ENCODE measurements at regions not wholly inside any gene's neighbourhood (a gene's known extent, or its start where the extent isn't known, plus 50 kb on each side); places are given as distances from the start of the nearest gene placed in this dataset.

DNA sequence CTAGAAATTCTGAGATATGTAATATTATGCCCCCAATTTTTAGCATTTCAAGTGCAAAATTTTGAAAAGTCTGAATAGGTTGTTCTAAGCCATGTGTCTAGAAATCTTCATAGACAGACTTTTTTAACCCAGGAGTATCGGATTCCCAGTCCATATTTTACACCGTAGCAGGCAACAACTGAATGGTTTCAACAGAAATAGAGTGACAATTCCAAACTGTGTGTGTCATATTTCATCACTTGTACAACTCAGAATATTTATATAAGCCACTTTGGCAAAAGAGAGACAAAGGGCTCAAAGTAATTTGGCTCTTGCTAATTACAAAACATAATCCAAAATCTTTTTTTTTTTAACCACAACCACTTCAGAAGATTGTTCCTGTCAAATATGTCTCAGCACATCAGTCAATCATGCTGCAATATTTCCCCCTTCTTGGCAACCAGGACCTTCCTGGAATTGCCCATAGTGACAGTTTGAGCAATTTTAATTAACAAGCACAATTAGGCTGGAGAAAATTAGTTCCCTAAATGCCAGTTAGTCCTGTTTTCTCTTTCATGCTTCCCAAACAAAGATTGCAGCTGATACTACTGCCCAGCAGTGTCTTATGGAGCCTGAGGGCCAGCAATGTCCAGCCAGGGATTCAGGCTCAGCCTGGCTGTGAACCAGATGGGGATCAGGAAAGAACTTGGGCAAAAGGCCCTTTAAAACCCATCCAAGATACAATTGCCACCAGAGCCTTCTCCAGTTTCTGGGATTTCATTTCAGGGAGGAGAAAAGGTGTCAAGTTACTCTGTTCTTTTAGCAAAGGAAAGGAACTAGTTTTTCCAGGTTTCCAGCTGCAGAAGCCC, 533.3 kb upstream of the GHITM start:
- Mint-ChIP-seq H3K36me3 (no peaks in the 10 kb centered on the region), H3K9me3 (peaks cover 8 to 9% of the 10 kb centered on the region in 2 donors), H3K27ac (no peak overlapping the region)
- DNase-seq (ENCODE audit: low spot score in 2 of 2) (no peak), ATAC-seq (no peak)

GRCh38 chr10:83607959-83608745, 531.2 kb upstream of the GHITM start:
- no peak for DNase-seq (ENCODE audit: low spot score in 2 of 2)
- Mint-ChIP-seq H3K36me3 (no peaks in the 10 kb centered on the region), H3K27ac (no peak overlapping the region), H3K9me3 (peaks cover 6 to 13% of the 10 kb centered on the region in 2 donors)
- no peak for ATAC-seq

GRCh38 chr10:83612050-83612449, 527.3 kb upstream of the GHITM start:
- no peaks in the 10 kb centered on the region for H3K36me3 Mint-ChIP-seq
- no peak overlapping the region for H3K27ac Mint-ChIP-seq
- ATAC-seq (no peak), DNase-seq (ENCODE audit: low spot score in 2 of 2) (no peak)
- peaks cover 0 to 13% of the 10 kb centered on the region in 2 donors for H3K9me3 Mint-ChIP-seq

GRCh38 chr10:83612746-83613145, 526.6 kb upstream of the GHITM start:
- H3K27ac Mint-ChIP-seq: no peak overlapping the region
- ATAC-seq (no peak), DNase-seq (ENCODE audit: low spot score in 2 of 2) (no peak)
- H3K36me3 Mint-ChIP-seq: no peaks in the 10 kb centered on the region
- H3K9me3 Mint-ChIP-seq: peaks cover 0 to 11% of the 10 kb centered on the region in 2 donors

GRCh38 chr10:83617172-83617571, 522.1 kb upstream of the GHITM start:
- Mint-ChIP-seq H3K27ac (no peak overlapping the region), H3K9me3 (peaks cover 5 to 12% of the 10 kb centered on the region in 2 donors), H3K36me3 (no peaks in the 10 kb centered on the region)
- ATAC-seq (no peak), DNase-seq (ENCODE audit: low spot score in 2 of 2) (no peak)

- DNase-seq (ENCODE audit: low spot score in 2 of 2): no peak
- peaks cover 5 to 12% of the 10 kb centered on the region in 2 donors for H3K9me3 Mint-ChIP-seq
- no peaks in the 10 kb centered on the region for H3K36me3 Mint-ChIP-seq
- H3K27ac Mint-ChIP-seq: no peak overlapping the region
- ATAC-seq: no peak
Measured at GRCh38 chr10:83617692-83618545, 521.4 kb upstream of the GHITM start.

- Mint-ChIP-seq H3K36me3 (no peaks in the 10 kb centered on the region), H3K9me3 (peaks cover 13 to 18% of the 10 kb centered on the region in 2 donors), H3K27ac (no peak overlapping the region)
Measured at GRCh38 chr10:83625831-83626360, 513.4 kb upstream of the GHITM start.

GRCh38 chr10:83632701-83633100, 506.6 kb upstream of the GHITM start:
- Mint-ChIP-seq H3K9me3 (peaks cover 20 to 21% of the 10 kb centered on the region in 2 donors), H3K36me3 (no peaks in the 10 kb centered on the region), H3K27ac (no peak overlapping the region)
- ATAC-seq (no peak), DNase-seq (ENCODE audit: low spot score in 2 of 2) (no peak)

More at GRCh38 chr10:83625831-83626360, 513.4 kb upstream of the GHITM start:
- ATAC-seq (no peak), DNase-seq (ENCODE audit: low spot score in 2 of 2) (no peak)

DNA sequence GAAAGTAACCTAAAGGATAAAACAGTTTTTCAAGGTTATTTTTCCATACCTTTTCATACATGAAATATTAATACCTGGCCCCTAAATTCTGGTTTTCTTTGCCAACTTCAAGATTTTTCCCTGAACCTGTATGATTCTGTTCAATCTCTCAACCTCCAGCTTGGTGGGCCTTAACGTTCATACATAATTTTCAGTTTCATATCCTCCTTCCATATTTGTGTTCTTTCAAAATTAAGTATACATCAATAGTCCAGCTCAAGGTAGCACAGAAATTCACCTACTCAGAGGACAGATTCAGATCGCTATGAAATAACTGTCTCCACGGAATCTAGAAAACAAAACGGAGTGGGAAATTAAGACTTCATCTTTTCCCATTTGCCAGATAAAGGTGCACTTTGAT, 505.8 kb upstream of the GHITM start:
- Mint-ChIP-seq H3K36me3 (no peaks in the 10 kb centered on the region), H3K27ac (no peak overlapping the region), H3K9me3 (peaks cover 20 to 21% of the 10 kb centered on the region in 2 donors)
- DNase-seq (ENCODE audit: low spot score in 2 of 2) (no peak), ATAC-seq (no peak)

- Mint-ChIP-seq H3K9me3 (peaks cover 22 to 23% of the 10 kb centered on the region in 2 donors), H3K27ac (no peak overlapping the region), H3K36me3 (no peaks in the 10 kb centered on the region)
- DNase-seq (ENCODE audit: low spot score in 2 of 2) (no peak), ATAC-seq (no peak)
Measured at GRCh38 chr10:83636826-83637225, 502.5 kb upstream of the GHITM start.

DNA sequence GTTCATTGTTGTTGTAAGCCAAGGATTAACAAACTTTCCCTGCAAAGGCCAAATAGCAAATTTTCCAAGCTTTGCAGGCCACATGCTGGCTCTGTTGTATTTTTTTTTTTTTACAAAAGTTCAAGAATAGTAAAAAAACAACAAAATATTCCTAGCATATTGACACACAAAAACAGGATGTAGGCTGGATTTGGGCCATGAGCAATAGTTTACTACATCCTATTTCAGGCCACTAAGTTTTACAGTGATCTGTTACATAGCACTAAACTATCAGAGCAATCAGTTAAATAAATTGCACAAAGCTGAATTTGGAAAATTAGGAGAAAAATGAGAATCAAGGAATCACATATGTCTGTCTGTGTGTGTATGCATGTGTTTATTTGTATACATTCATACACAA, 491.8 kb upstream of the GHITM start:
- H3K27ac Mint-ChIP-seq: no peak overlapping the region
- peaks cover 0 to 5% of the 10 kb centered on the region in 2 donors for H3K9me3 Mint-ChIP-seq
- ATAC-seq (no peak), DNase-seq (ENCODE audit: low spot score in 2 of 2) (no peak)
- no peaks in the 10 kb centered on the region for H3K36me3 Mint-ChIP-seq

DNA sequence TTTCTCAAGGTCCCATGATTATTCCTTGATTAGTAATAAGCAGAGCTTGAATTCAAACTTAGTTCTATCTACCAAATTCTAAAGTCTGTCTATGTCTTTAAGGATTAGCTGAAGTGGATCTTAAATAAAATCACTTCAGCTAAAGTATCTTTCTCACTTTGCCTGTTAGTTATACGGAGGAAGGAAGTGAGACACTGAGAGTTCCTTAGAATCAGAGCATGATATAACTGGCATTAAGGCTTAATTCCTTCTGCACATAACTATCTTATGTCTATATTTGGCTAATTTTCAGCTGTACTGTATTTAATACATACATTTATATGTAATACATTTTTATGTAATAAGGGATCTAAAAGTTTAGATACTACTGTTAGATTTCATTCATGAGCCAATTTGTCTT, 491.1 kb upstream of the GHITM start:
- ATAC-seq (no peak), DNase-seq (ENCODE audit: low spot score in 2 of 2) (no peak)
- Mint-ChIP-seq H3K27ac (no peak overlapping the region), H3K36me3 (no peaks in the 10 kb centered on the region), H3K9me3 (peaks cover 0 to 5% of the 10 kb centered on the region in 2 donors)

- ATAC-seq (no peak), DNase-seq (ENCODE audit: low spot score in 2 of 2) (no peak)
Measured at GRCh38 chr10:83649471-83649870, 489.8 kb upstream of the GHITM start.

DNA sequence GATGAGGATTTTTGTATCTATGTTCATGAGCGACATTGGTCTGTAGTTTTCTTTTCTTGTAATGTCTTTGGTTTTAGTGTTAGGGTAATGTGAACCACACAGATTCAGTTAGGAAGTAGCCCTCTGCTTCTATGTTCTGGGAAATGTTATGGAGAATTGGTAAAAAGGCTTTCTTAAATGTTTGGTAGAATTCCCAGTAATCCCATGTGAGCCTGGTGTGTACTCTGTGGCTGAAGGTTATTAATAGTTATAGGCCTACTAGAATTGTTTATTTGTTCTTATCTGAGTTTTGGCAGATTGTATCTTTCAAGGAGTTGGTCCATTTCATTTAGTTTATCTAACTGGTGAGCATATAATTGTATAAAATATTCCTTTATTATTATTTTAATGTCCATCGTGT, 484.6 kb upstream of the GHITM start:
- DNase-seq (ENCODE audit: low spot score in 2 of 2) (no peak), ATAC-seq (no peak)
- Mint-ChIP-seq H3K9me3 (peaks cover 4 to 6% of the 10 kb centered on the region in 2 donors), H3K27ac (no peak overlapping the region), H3K36me3 (no peaks in the 10 kb centered on the region)

More at GRCh38 chr10:83649471-83649870, 489.8 kb upstream of the GHITM start:
- no peaks in the 10 kb centered on the region for H3K36me3 Mint-ChIP-seq
- H3K27ac Mint-ChIP-seq: no peak overlapping the region
- peaks cover 0 to 5% of the 10 kb centered on the region in 2 donors for H3K9me3 Mint-ChIP-seq

GRCh38 chr10:83656924-83657323, 482.4 kb upstream of the GHITM start:
- ATAC-seq: no peak
- no peak overlapping the region for H3K27ac Mint-ChIP-seq
- peaks cover 4 to 6% of the 10 kb centered on the region in 2 donors for H3K9me3 Mint-ChIP-seq
- DNase-seq (ENCODE audit: low spot score in 2 of 2): no peak
- H3K36me3 Mint-ChIP-seq: no peaks in the 10 kb centered on the region

DNA sequence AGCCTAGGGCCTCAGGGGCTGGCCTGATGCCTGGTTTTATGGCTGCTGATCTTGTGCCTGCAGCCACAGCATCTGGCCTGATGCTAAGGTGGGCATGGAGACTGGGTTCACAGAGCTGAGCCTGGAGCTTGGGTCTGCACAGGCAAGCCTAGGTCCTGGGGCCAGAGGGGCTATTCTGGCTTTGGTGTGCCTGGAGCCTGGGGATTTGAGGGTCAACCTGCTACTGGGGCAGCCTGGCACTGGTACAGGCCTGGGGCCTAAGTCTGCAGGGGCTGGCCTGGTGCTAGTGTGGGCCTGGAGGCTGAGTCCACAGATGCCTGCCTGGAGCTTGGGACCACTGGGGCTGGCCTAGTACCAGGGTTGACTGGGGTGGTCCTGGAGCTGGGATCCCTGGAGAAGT, 481.8 kb upstream of the GHITM start:
- Mint-ChIP-seq H3K9me3 (peaks cover 4 to 6% of the 10 kb centered on the region in 2 donors), H3K27ac (no peak overlapping the region), H3K36me3 (no peaks in the 10 kb centered on the region)
- DNase-seq (ENCODE audit: low spot score in 2 of 2) (no peak), ATAC-seq (no peak)

Data from activated naive CD4-positive, alpha-beta T cell treated with anti-CD3 and anti-CD28 coated beads, Interleukin-2, amount 50 U/mL, for 72 hours (primary cell).